Fibroblast of lung (primary cell): ENCODE measurements at regions not wholly inside any gene's neighbourhood (a gene's known extent, or its start where the extent isn't known, plus 50 kb on each side); places are given as distances from the start of the nearest gene placed in this dataset.

Source experiments
- DNase-seq, 2 donors: peaks; one replicate each; pipeline versions ENCODE4 v3.0.0 to v3.0.0-alpha.2; 2010; ENCODE audit warnings: low read depth in 2 of 2
- H2AFZ ChIP-seq: 2 replicates; pipeline ENCODE4 v1.5.1; 2012; ENCODE audit warnings: low read length, control low read depth, inconsistent platforms
- H3K27ac ChIP-seq: 2 replicates; pipeline ENCODE4 v1.5.1; 2011; ENCODE audit warnings: low read length, control low read depth; ENCODE audit not compliant: insufficient read depth
- H3K27me3 ChIP-seq: 2 replicates; pipeline ENCODE4 v1.5.1; 2011; ENCODE audit warnings: mild to moderate bottlenecking, low read length; ENCODE audit not compliant: control insufficient read depth, insufficient read depth
- H3K36me3 ChIP-seq: 2 replicates; pipeline ENCODE4 v1.5.1; 2011; ENCODE audit warnings: low read length; ENCODE audit not compliant: control insufficient read depth, insufficient read depth
- H3K4me1 ChIP-seq: 2 replicates; pipeline ENCODE4 v1.5.1; 2011; ENCODE audit warnings: low read length; ENCODE audit not compliant: control insufficient read depth, insufficient read depth; ENCODE audit errors: extremely low read depth
- H3K4me2 ChIP-seq: 2 replicates; pipeline ENCODE4 v1.5.1; 2011; ENCODE audit warnings: low read length, control low read depth; ENCODE audit not compliant: insufficient read depth; ENCODE audit errors: extremely low read depth
- H3K4me3 ChIP-seq, 4 experiments: fragments of 200-600 bp in 1 of 4; sonication (generic) in 1 of 4; replicated peaks in 1 of 4; 2 replicates each; pipeline ENCODE4 v1.5.1; 2011 to 2016; ENCODE audit warnings: low read length in 4 of 4, low read depth in 3 of 4, mild to moderate bottlenecking in 3 of 4, control low read depth in 2 of 4, inconsistent platforms in 1 of 4, mixed read lengths in 1 of 4; ENCODE audit not compliant: insufficient read depth in 1 of 4; ENCODE audit errors: control extremely low read depth in 1 of 4
- H3K79me2 ChIP-seq: 2 replicates; pipeline ENCODE4 v1.5.1; 2012; ENCODE audit warnings: mild to moderate bottlenecking, low read length, inconsistent platforms; ENCODE audit not compliant: control insufficient read depth, insufficient read depth
- H3K9ac ChIP-seq: 2 replicates; pipeline ENCODE4 v1.5.1; 2011; ENCODE audit warnings: mild to moderate bottlenecking, low read length, control low read depth; ENCODE audit not compliant: insufficient read depth
- H3K9me3 ChIP-seq: 2 replicates; pipeline ENCODE4 v1.5.1; 2012; ENCODE audit warnings: low read depth, low read length; ENCODE audit not compliant: control insufficient read depth, insufficient read depth
- H4K20me1 ChIP-seq: 2 replicates; pipeline ENCODE4 v1.5.1; 2011; ENCODE audit warnings: low read length; ENCODE audit not compliant: control insufficient read depth, insufficient read depth; ENCODE audit errors: extremely low read depth
- EZH2 ChIP-seq: IDR thresholded peaks from 2 replicates; pipeline ENCODE4 v1.5.1; 2012; ENCODE audit warnings: low read length, control low read depth, mild to moderate bottlenecking; ENCODE audit errors: missing control alignments
- TF ChIP-seq, protein P1 (sequence below), 2 donors: IDR thresholded peaks in 1 of 2; conservative IDR thresholded peaks in 1 of 2; 1 replicate in 1 of 2; 2 replicates in 1 of 2; pipeline ENCODE4 v1.5.1; 2011 to 2012; ENCODE audit warnings: low read length in 2 of 2, control low read depth in 1 of 2, inconsistent platforms in 1 of 2, low read depth in 1 of 2, mild to moderate bottlenecking in 1 of 2

DNA sequence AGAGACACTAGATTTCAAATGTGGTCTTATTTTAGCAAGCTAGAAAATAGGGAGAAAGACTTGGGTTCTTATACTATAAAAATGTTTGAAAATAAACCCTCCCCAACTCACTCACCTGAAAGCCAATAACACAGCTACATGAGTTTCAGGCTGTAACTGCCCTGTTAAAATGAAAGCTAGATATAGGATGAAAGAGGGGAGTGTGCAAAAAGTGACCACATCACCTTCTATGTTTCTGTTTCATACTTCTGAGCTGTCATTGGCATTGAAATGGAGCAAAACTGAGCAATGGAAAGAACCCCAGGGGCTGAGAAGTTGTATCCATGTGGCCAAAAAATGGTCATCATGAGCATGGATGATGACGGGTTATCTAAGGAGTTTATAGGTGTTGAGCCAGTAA lies 148.1 kb upstream of the TENT5A start:
- Histone ChIP-seq H2AFZ (no peak overlapping the region), H3K4me3 (no peak overlapping the region), H3K4me1 (peaks cover 13% of the 10 kb centered on the region), H3K9me3 (no peaks in the 10 kb centered on the region), H3K27ac (no peak overlapping the region), H4K20me1 (no peaks in the 10 kb centered on the region), H3K27me3 (no peaks in the 10 kb centered on the region), H3K36me3 (no peaks in the 10 kb centered on the region), H3K9ac (no peak overlapping the region), H3K79me2 (no peaks in the 10 kb centered on the region), H3K4me2 (no peak overlapping the region)
- DNase-seq = no peak
- TF ChIP-seq, protein P1, sequence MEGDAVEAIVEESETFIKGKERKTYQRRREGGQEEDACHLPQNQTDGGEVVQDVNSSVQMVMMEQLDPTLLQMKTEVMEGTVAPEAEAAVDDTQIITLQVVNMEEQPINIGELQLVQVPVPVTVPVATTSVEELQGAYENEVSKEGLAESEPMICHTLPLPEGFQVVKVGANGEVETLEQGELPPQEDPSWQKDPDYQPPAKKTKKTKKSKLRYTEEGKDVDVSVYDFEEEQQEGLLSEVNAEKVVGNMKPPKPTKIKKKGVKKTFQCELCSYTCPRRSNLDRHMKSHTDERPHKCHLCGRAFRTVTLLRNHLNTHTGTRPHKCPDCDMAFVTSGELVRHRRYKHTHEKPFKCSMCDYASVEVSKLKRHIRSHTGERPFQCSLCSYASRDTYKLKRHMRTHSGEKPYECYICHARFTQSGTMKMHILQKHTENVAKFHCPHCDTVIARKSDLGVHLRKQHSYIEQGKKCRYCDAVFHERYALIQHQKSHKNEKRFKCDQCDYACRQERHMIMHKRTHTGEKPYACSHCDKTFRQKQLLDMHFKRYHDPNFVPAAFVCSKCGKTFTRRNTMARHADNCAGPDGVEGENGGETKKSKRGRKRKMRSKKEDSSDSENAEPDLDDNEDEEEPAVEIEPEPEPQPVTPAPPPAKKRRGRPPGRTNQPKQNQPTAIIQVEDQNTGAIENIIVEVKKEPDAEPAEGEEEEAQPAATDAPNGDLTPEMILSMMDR (conservative IDR thresholded peaks at IDR 0.05 in 1 of 2, IDR thresholded peaks at IDR 0.05 in 1 of 2; ENCODE audit: low read depth in 1 of 2, low read length in 2 of 2) = no peak
- no peak for TF ChIP-seq EZH2

- peak in 1 of 2 donors; percentile 62 for DNase-seq
- H3K4me1 ChIP-seq = peaks cover 17% of the 10 kb centered on the region
These were observed 145.3 kb upstream of the TENT5A start for GRCh38 chr6:81897793-81898192.

GRCh38 chr6:81896525-81897503 lies 144.3 kb upstream of the TENT5A start:
- H3K9ac ChIP-seq = no peak overlapping the region
- H3K36me3 ChIP-seq = no peaks in the 10 kb centered on the region
- no peak overlapping the region for H2AFZ ChIP-seq
- H4K20me1 ChIP-seq = no peaks in the 10 kb centered on the region
- peaks cover 17% of the 10 kb centered on the region for H3K4me1 ChIP-seq
- H3K27me3 ChIP-seq = no peaks in the 10 kb centered on the region
- no peaks in the 10 kb centered on the region for H3K79me2 ChIP-seq
- H3K4me3 ChIP-seq = no peak overlapping the region
- H3K4me2 ChIP-seq = no peak overlapping the region
- DNase-seq = peak in 1 of 2 donors; percentile 84
- TF ChIP-seq, protein P1 (conservative IDR thresholded peaks at IDR 0.05 in 1 of 2, IDR thresholded peaks at IDR 0.05 in 1 of 2; ENCODE audit: low read depth in 1 of 2, low read length in 2 of 2) = no peak
- TF ChIP-seq EZH2 = no peak
- H3K9me3 ChIP-seq = no peaks in the 10 kb centered on the region
- no peak overlapping the region for H3K27ac ChIP-seq

More at GRCh38 chr6:81897793-81898192, 145.3 kb upstream of the TENT5A start:
- no peak overlapping the region for H2AFZ ChIP-seq
- H3K4me3 ChIP-seq = no peak overlapping the region
- H3K36me3 ChIP-seq = no peaks in the 10 kb centered on the region
- no peaks in the 10 kb centered on the region for H3K9me3 ChIP-seq
- TF ChIP-seq EZH2 = no peak
- TF ChIP-seq, protein P1 (conservative IDR thresholded peaks at IDR 0.05 in 1 of 2, IDR thresholded peaks at IDR 0.05 in 1 of 2; ENCODE audit: low read depth in 1 of 2, low read length in 2 of 2) = peak in 1 of 2 donors; percentile 9
- no peak overlapping the region for H3K9ac ChIP-seq
- H3K27ac ChIP-seq = no peak overlapping the region
- H4K20me1 ChIP-seq = no peaks in the 10 kb centered on the region
- no peaks in the 10 kb centered on the region for H3K79me2 ChIP-seq
- no peaks in the 10 kb centered on the region for H3K27me3 ChIP-seq
- no peak overlapping the region for H3K4me2 ChIP-seq
